HG02884 (cell line): ENCODE measurements at regions not wholly inside any gene's neighbourhood (a gene's known extent, or its start where the extent isn't known, plus 50 kb on each side); places are given as distances from the start of the nearest gene placed in this dataset.
"Not testable (repeated sequence)": the region's sequence is repeated elsewhere in the genome, so short reads cannot be mapped to it uniquely, and the experiment has no call there.

Experiments used
- ATAC-seq: cut with Tn5 transposase; IDR thresholded peaks from one replicate; pipeline ENCODE4 v1.9.1; 2021; ENCODE audit warnings: mild to moderate bottlenecking, moderate library complexity; ENCODE audit not compliant: unreplicated experiment

GRCh38 chrX:85808217-85808616 lies 239.1 kb downstream of the CHM start:
- no peak for ATAC-seq

GRCh38 chrX:85772391-85772790 lies 275.0 kb downstream of the CHM start:
- not testable (repeated sequence) for ATAC-seq

GRCh38 chrX:85765651-85766050 lies 281.7 kb downstream of the CHM start:
- ATAC-seq: no peak

DNA sequence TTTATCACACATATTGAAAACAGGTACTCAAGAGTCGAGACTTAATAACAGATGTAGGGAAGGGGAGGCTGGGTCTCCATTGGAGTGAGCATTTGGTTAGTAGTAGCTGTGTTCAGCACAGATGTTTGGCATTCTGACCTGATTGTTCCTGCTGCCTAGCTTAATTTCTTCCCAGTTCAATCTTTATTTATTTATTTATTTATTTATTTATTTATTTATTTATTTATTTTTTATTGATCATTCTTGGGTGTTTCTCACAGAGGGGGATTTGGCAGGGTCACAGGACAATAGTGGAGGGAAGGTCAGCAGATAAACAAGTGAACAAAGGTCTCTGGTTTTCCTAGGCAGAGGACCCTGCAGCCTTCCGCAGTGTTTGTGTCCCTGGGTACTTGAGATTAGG lies 324.3 kb downstream of the CHM start:
- not testable (repeated sequence) for ATAC-seq

DNA sequence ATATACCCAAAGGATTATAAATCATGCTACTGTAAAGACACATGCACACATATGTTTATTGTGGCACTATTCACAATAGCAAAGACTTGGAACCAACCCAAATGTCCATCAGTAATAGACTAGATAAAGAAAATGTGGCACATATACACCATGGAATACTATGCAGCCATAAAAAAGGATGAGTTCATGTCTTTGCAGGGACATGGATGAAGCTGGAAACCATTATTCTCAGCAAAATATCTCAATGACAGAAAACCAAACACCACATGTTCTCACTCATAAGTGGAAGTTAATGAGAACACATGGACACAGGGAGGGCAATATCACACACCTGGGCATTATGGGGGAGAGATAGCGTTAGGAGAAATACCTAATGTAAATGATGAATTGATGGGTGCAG lies 323.8 kb upstream of the POF1B start:
- ATAC-seq: not testable (repeated sequence)

DNA sequence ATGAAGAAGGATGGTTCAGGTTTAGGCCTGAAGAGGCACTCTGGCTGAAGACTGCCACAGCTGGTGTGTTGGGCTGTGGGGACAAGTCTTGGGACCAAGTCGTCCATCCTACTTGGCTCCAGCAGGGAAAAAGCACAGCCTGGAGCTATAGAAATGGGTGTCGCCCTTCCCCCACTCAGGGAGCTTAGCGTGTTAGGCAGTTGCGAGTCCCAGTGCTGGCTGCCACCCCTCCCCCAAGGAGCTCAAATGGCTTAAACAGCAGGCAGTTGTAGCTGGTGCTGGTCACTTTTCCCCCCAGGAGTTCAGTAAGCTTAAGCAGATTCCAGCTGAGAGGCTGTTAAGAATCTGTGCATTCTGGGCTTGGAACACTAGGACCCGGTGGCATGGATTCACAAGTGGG lies 319.5 kb upstream of the POF1B start:
- ATAC-seq: no peak

DNA sequence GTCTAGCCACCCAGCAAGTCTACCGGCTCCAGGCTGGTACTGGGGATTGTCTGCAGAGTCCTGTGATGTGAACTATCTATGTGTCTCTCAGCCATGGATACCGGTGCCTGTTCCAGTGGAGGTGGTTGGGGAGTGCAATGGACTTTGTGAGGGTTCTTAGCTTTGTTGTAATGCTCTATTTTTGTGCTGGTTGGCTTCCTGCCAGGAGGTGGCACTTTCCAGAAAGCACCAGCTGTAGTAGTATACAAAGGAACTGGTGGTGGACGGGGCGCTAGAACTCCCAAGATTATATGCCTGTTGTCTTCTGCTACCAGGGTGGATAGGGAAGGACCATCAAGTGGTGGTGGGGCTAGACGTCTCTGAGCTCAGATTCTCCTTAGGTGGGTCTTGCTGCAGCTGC lies 306.4 kb upstream of the POF1B start:
- no peak for ATAC-seq

GRCh38 chrX:85666471-85666870 lies 287.0 kb upstream of the POF1B start:
- ATAC-seq: no peak

DNA sequence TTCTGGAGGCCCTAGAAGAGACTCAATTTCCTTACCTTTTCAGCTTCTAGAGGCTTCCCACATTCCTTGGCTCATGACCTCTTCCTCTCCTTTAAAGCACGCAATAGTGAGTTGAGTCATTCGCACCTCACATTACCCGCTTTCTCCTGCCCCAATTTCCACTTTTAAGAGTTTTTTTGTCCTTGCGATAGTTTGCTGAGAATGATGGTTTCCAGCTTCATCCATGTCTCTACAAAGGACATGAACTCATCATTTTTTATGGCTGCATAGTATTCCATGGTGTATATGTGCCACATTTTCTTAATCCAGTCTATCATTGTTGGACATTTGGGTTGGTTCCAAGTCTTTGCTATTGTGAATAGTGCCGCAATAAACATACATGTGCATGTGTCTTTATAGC lies 284.5 kb upstream of the POF1B start:
- not testable (repeated sequence) for ATAC-seq

DNA sequence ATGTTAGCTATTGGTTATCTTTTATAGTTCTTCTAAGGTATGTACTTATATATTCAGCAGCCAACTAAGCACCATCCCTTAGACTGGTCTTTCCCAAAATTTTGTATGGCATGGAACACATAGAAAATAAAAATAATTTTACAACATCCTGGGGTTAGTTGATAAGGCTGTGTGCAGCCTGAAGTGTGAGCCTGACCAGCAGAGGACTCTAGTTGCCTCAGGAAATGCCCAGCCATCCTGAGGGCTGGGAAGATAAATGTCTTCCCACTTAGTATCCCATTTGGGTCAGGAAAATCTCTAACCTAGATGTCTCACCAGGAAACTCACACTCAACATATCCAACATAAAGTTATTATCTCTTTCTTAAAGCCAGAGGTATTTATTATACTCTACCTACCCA lies 251.4 kb upstream of the POF1B start:
- ATAC-seq: no peak

GRCh38 chrX:85627363-85627762 lies 247.9 kb upstream of the POF1B start:
- no peak for ATAC-seq

DNA sequence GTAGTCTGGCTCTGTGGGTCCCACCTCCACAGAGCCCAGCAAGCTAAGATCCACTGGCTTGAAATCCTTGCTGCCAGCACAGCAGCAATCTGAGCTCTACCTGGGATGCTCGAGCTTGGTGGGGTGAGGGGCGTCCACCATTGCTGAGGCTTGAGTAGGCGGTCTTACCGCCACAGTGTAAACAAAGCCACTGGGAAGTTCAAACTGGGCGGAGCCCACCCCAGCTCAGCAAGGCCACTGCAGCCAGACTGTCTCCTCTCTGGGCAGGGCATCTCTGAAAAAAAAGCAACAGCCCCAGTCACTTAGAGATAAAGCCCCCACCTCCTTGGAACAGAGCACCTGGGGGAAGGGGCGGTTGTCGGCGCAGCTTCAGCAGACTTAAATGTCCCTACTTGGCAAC lies 243.2 kb upstream of the POF1B start:
- ATAC-seq: no peak

GRCh38 chrX:85620466-85620865 lies 241.0 kb upstream of the POF1B start:
- no peak for ATAC-seq

GRCh38 chrX:85619962-85620361 lies 240.5 kb upstream of the POF1B start:
- ATAC-seq: no peak

- ATAC-seq: no peak
These were observed 232.5 kb upstream of the POF1B start for GRCh38 chrX:85611926-85612325.

DNA sequence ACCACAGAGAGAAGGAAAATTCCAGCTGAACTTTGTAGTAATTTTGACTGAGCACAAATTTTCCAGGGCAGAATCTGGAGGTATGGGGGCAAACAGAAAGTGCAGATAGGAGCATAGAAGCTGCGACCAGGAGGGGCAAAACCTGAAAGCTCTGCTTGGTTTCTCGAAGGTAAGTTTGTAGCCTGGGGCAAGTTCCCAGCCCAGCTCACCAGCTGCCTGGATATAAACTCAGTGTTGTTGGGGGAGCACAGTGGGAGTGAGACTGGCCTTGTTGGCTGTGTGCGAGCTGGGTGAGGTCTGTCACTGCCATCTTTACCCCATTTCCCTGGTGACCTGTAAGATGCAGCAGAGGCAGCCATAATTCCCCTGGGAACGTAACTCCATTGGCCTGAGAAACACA lies 213.5 kb upstream of the POF1B start:
- no peak for ATAC-seq

GRCh38 chrX:85591536-85591935 lies 212.1 kb upstream of the POF1B start:
- no peak for ATAC-seq

DNA sequence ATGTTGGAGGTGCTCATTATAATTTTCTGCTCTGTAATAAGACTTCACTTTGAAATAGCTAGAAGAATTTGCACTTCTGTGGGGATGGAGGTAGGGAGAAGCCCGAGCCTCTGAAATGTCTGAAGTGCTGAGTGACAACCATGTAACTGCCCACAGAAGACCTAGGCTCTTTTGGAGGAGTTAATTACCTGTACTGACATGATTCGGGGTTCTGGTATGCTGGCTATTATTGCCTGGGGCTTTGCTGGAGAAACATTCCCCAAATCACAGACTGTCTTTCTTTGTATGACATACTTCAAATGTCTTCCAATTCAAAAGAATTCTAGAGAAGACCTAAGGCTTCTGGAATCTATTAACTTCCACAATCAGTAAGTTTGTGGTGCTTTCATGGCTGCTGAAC lies 211.2 kb upstream of the POF1B start:
- no peak for ATAC-seq

GRCh38 chrX:85573801-85574200 lies 194.3 kb upstream of the POF1B start:
- ATAC-seq: peak; percentile 72

DNA sequence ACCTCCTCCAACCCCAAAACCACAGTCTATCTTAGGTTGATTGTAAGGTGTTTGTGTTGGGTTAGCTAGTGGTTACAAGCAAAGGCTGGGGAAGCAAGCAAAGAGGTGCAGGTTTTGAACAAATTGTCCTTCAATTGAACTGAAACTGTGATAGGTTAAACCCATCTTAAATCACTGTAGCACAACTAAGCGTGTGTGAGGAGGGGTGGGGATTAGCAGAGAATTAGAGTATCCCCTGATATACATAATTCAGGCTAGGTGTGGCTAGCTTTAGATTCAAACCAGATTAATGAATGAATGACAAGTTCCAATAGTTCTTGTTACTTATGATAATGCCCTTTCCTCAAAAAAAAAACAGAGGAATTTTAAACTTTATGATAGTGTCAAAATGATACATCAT lies 191.0 kb upstream of the POF1B start:
- no peak for ATAC-seq

DNA sequence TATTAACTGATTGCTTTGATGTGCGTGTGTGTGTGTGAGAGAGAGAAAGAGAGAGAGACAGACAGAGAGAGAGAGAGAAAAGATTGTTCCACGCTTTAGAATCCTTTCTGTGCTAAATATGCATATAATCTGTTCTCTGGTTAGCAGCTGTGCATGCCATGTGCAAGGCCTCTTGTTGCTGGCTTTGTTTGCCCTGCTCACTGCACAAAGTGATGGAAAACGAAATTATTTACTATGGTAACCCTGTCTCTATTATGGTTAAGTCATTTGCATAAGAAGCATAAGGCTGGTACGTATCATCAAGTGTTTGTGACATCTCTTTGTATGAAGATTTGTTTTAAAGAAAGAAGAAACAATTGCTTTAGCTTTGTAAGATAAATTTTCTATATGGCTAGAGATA lies 190.2 kb upstream of the POF1B start:
- ATAC-seq: no peak

DNA sequence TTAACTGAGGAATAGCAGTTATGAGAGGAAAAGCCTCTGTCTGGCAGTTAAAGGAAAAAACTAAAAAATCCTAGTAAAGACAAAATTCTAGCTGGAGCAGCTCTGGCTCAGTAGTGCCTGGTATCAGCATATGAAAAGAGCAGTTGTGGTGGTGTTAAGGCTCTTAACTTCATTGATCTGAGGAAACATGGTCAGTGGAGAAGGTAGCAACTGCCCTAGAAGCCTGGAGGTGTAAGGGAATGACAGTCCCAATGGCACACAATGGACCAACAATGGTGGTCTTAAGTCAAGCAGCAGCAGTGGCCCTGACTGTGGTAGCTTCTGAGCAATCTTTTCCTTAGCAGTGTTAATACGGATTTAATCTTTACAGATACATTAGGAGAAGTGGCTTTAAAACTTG lies 189.6 kb upstream of the POF1B start:
- ATAC-seq: no peak

GRCh38 chrX:85561231-85561630 lies 181.8 kb upstream of the POF1B start:
- no peak for ATAC-seq

DNA sequence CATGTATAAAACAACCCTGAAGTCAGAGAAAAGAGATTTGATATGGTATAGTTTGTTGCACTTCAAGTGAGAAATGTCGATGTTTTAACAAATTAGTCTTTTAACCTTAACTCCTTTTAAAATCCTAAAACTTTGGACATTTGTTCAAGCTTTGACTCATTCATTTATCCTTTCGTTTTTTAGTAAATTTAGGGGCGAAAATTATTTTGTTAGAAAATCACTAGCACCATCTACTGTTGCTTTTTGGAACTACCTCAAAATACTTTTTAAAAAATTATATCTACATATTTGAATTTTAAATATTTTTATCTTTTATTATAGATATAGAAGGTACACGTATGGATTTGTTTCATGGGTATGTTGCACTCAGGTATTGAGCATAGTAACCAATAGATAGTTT lies 165.1 kb upstream of the POF1B start:
- no peak for ATAC-seq
